ENCODE measurements at regions not wholly inside any gene's neighbourhood (a gene's known extent, or its start where the extent isn't known, plus 50 kb on each side); places are given as distances from the start of the nearest gene placed in this dataset.

DNA sequence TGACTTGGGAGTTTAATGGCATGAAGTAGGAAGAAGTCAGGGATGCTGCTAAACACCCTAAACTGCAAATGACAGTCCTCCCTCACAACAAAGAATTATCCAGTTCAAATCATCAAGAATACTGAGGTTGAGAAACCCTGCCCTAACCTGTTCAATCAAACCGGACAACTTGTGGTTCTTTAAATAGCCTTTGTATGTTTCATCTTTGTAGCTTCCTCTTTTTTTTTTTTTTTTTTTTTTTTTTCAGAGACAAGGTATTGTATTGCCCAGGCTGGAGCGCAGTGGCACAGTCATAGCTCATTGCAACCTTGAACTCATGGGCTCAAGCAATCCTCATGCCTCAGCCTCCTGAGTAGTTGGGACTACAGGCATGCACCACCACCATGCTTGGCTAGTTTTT is 52.5 kb upstream of the TTC29 start:
- peaks cover 6% of the 10 kb centered on the region for H3K9me3 Mint-ChIP-seq
- ATAC-seq (replicated peaks; ENCODE audit: extremely low read depth, poor library complexity, severe bottlenecking): no peak
- no peak for DNase-seq (ENCODE audit: low spot score in 2 of 2)
- H3K36me3 Mint-ChIP-seq (ENCODE audit: insufficient read depth): no peaks in the 10 kb centered on the region
- no peak overlapping the region for H3K4me3 Mint-ChIP-seq
- H3K4me1 Mint-ChIP-seq: no peaks in the 10 kb centered on the region
- H3K27me3 Mint-ChIP-seq: peaks cover 42% of the 10 kb centered on the region
- H3K27ac Mint-ChIP-seq (ENCODE audit: low read depth): no peak overlapping the region

DNA sequence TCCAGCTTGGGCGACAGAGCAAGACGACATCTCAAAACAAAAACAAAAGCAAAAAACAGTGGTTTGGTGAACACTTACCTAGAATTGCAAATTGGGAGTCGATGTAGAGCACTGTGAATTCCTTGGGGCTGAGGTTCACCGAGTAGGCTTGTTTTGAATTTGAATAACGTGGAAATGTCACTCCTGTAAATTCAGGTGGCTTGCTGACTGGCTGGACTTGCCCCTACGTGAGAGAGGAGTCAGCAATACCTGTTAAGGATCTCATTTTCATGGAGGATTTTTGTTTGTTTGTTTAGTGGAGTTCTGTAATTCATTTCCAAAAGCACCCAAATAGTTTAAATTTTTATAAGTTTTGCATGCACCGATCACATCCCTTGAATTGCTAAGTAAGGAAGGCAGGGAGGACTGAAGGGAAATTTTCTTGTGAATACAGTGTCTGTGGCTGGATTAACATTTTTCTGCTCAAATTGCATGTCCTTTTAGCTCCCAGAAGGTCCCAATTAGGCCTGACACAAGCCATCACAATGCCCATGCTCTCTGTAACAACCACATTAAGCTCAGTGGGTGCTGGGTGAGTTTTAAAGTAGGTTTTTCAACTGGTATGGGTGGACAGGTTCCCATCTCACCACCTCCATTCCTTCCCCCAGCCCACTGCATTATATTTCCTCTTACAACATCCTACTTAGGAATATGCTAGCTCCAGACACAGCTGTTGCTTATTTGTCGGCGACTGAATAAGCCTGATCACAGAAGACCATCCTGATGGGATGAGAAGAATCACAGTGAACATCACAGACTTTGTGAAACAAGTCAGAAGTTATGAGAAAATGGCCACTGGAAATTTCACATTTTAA is 58.5 kb upstream of the TTC29 start:
- no peak for ATAC-seq (replicated peaks; ENCODE audit: extremely low read depth, poor library complexity, severe bottlenecking)
- Mint-ChIP-seq H3K4me3 (no peak overlapping the region), H3K27ac (ENCODE audit: low read depth) (no peak overlapping the region), H3K36me3 (ENCODE audit: insufficient read depth) (no peaks in the 10 kb centered on the region), H3K4me1 (no peaks in the 10 kb centered on the region), H3K9me3 (no peaks in the 10 kb centered on the region), H3K27me3 (peaks cover 23% of the 10 kb centered on the region)
- DNase-seq (ENCODE audit: low spot score in 2 of 2): no peak

DNA sequence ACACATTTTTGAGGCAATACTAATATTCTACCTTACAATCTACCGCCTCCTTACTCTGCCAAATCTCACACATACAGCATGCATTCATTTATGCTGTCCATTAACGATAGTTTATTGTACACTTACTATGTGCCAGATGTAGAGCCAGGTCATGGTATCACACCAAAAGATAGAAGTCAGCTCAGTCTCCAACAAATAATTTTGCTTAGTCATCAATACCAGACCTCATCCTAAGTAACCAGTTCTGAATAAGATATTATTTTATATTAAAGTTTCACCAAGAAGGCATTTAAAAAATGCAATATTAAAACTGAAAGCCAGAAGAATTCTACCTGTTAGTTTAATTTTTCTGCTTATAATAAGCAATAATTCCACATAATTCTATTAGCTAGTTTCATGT is 60.6 kb upstream of the TTC29 start:
- DNase-seq (ENCODE audit: low spot score in 2 of 2): no peak
- Mint-ChIP-seq H3K27ac (ENCODE audit: low read depth) (no peak overlapping the region), H3K4me1 (no peaks in the 10 kb centered on the region), H3K9me3 (no peaks in the 10 kb centered on the region), H3K4me3 (no peak overlapping the region), H3K36me3 (ENCODE audit: insufficient read depth) (no peaks in the 10 kb centered on the region), H3K27me3 (peaks cover 17% of the 10 kb centered on the region)
- no peak for ATAC-seq (replicated peaks; ENCODE audit: extremely low read depth, poor library complexity, severe bottlenecking)

DNA sequence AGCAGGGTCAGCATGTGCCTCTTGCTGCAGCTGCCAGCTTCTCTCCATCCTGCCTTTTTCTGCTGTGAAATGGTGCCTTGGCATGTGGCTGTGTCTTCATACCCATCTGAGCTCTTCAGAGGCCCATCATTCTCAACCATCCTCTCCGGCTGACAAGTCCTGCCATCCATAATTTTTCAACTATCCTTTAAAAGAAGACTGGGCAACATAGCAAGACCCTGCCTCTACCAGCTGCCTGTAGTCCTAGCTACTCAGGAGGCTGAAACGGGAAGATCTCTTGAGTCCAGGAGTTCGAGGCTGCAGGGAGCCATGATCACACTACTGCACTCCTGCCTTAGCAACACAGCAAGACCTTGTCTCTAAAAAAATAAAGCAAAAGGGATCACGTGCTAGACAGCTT is 64.2 kb upstream of the TTC29 start:
- ATAC-seq (replicated peaks; ENCODE audit: extremely low read depth, poor library complexity, severe bottlenecking) (no peak), DNase-seq (ENCODE audit: low spot score in 2 of 2) (no peak)
- no peaks in the 10 kb centered on the region for H3K36me3 Mint-ChIP-seq (ENCODE audit: insufficient read depth)
- no peak overlapping the region for H3K4me3 Mint-ChIP-seq
- H3K9me3 Mint-ChIP-seq: no peaks in the 10 kb centered on the region
- peaks cover 13% of the 10 kb centered on the region for H3K27me3 Mint-ChIP-seq
- no peak overlapping the region for H3K27ac Mint-ChIP-seq (ENCODE audit: low read depth)
- H3K4me1 Mint-ChIP-seq: no peaks in the 10 kb centered on the region

DNA sequence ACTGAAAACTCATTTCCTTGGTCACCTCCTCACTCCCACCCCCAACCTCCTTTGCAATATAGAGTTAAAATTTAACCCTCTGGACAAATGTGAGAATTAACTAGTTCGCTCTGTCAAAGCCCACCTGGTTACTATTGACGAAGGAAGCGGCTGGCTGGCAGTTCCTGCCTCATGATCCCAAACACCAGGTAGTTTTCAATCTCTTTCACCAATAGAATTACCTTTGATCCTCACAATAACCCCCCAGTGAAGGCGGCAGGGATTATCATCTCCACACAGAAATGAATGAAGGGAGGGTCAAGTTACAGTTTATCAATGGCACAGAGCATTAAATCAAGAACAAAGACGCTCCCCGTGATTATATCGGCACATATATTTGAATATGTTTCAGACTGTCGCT is 65.7 kb upstream of the TTC29 start:
- Mint-ChIP-seq H3K4me3 (no peak overlapping the region), H3K9me3 (no peaks in the 10 kb centered on the region), H3K27me3 (peaks cover 22% of the 10 kb centered on the region), H3K36me3 (ENCODE audit: insufficient read depth) (no peaks in the 10 kb centered on the region), H3K4me1 (no peaks in the 10 kb centered on the region), H3K27ac (ENCODE audit: low read depth) (no peak overlapping the region)
- ATAC-seq (replicated peaks; ENCODE audit: extremely low read depth, poor library complexity, severe bottlenecking) (no peak), DNase-seq (ENCODE audit: low spot score in 2 of 2) (no peak)

DNA sequence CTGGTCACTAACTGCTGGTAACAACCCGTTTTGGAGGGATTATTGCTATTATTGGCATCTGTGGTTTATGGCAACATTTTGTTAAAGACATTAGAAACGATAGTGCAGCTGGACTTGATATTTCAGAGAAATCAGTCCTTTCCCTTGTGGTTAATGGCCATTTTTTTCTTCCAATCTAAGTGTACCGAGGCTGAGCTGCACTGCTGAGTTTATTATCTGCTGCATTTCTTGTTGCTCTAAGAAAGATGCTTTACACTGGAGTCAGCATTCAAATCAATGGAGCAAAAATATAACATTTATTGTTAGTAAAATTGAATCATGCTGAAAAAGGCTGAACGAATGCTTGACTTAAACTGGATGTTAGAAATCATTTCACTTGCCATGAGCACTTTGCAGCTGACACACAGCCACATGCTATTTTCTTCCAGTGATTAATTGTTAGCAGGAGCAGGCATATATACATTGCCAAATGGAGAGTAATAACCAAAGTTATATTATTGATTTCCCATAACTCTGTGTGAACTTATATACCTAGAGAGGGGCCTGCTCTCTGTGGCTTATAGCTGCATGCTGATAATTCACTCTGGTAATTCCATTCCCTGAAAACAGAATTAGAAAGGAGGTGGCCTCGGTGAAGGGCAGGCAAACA is 66.5 kb upstream of the TTC29 start:
- Mint-ChIP-seq H3K27me3 (peaks cover 29% of the 10 kb centered on the region), H3K36me3 (ENCODE audit: insufficient read depth) (no peaks in the 10 kb centered on the region), H3K9me3 (no peaks in the 10 kb centered on the region), H3K4me3 (no peak overlapping the region), H3K4me1 (no peaks in the 10 kb centered on the region), H3K27ac (ENCODE audit: low read depth) (no peak overlapping the region)
- ATAC-seq (replicated peaks; ENCODE audit: extremely low read depth, poor library complexity, severe bottlenecking) (no peak), DNase-seq (ENCODE audit: low spot score in 2 of 2) (no peak)

DNA sequence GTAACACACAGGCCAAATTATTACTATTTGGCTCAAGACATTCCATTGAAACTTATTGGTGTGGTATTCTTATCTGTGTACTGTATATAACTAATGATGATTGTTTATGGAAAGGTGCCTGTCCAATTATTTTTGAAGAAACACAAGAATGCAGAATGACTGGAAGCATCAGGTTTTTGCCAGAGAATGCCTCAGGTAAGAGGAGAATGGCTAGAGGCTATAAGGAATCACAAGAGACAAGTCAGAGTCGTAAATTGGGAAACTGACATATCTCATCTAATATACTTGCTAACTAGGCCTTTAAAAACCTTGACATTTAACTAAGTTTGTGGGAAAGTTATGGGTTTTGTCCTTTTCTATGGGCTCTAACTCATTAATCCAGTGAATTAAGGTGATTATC is 69.3 kb upstream of the TTC29 start:
- H3K4me3 Mint-ChIP-seq: no peak overlapping the region
- H3K27me3 Mint-ChIP-seq: peaks cover 26% of the 10 kb centered on the region
- no peaks in the 10 kb centered on the region for H3K9me3 Mint-ChIP-seq
- no peak for ATAC-seq (replicated peaks; ENCODE audit: extremely low read depth, poor library complexity, severe bottlenecking)
- DNase-seq (ENCODE audit: low spot score in 2 of 2): no peak
- H3K27ac Mint-ChIP-seq (ENCODE audit: low read depth): no peak overlapping the region
- H3K36me3 Mint-ChIP-seq (ENCODE audit: insufficient read depth): no peaks in the 10 kb centered on the region
- H3K4me1 Mint-ChIP-seq: no peaks in the 10 kb centered on the region

DNA sequence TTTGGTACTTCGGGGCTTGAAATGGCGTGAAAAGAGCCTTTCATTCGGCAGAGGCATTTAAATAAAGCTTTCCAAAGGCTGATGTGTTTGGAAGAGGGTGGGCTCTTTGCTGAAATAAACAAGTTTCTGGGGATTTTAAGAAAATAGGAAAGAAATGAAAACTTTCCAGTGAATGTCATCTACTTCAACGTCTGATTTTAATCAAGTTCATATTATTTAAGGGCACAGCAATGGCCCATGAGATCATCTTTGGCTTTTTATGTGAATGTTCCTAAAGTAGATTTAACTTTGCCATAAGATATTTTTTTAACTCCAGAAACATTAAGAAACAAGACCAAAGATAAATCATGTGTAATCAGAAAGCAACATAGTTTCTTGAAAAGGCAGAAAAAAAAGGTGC is 69.8 kb upstream of the TTC29 start:
- peaks cover 26% of the 10 kb centered on the region for H3K27me3 Mint-ChIP-seq
- no peak for ATAC-seq (replicated peaks; ENCODE audit: extremely low read depth, poor library complexity, severe bottlenecking)
- H3K4me3 Mint-ChIP-seq: no peak overlapping the region
- H3K36me3 Mint-ChIP-seq (ENCODE audit: insufficient read depth): no peaks in the 10 kb centered on the region
- H3K4me1 Mint-ChIP-seq: no peaks in the 10 kb centered on the region
- no peaks in the 10 kb centered on the region for H3K9me3 Mint-ChIP-seq
- no peak overlapping the region for H3K27ac Mint-ChIP-seq (ENCODE audit: low read depth)
- no peak for DNase-seq (ENCODE audit: low spot score in 2 of 2)

DNA sequence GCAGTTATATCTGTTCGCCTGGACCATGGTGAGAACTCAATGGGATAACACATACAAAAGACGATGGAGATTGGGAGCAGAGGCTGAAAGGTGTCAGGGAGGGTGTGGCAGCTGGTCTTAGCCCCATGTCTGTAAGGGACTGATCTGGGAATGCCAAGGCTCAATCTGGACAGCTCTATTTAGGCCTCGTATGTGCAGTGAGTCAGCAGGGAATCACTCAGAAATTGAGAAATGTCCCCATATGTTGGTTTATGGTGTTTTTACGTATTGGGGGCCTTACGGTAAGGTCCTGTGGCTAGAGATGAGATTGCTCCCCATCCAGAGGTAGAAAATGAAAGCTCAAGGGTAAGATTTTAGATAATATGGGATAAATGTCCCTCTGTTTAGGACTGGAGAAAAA is 71.4 kb upstream of the TTC29 start:
- no peak for DNase-seq (ENCODE audit: low spot score in 2 of 2)

DNA sequence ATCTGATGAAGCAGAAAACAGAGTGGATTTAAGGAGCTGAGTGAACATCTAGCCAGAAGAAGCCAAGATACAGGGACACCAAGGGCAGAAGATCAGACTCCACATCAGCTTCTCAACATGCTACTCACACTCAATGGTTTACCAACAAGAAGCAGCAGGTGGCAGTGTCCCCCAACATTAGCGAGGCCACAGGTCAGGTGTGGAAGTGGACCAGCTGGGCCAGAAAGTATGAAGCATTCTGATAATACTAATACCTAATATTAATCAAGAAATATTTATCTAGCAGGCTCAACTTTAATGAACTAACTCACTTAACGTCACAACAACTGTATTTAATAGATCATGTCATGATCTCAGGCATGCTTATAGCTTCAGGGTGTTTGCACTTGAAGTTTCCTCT is 73.4 kb upstream of the TTC29 start:
- Mint-ChIP-seq H3K4me3 (no peak overlapping the region), H3K27ac (ENCODE audit: low read depth) (no peak overlapping the region), H3K9me3 (no peaks in the 10 kb centered on the region), H3K4me1 (no peaks in the 10 kb centered on the region), H3K36me3 (ENCODE audit: insufficient read depth) (no peaks in the 10 kb centered on the region), H3K27me3 (peaks cover 26% of the 10 kb centered on the region)
- peak; percentile 19 to 21 for DNase-seq (ENCODE audit: low spot score in 2 of 2)
- ATAC-seq (replicated peaks; ENCODE audit: extremely low read depth, poor library complexity, severe bottlenecking): no peak

More for the DNA sequence above, 71.4 kb upstream of the TTC29 start:
- ATAC-seq (replicated peaks; ENCODE audit: extremely low read depth, poor library complexity, severe bottlenecking): no peak
- Mint-ChIP-seq H3K4me1 (no peaks in the 10 kb centered on the region), H3K36me3 (ENCODE audit: insufficient read depth) (no peaks in the 10 kb centered on the region), H3K27me3 (peaks cover 26% of the 10 kb centered on the region), H3K9me3 (no peaks in the 10 kb centered on the region), H3K4me3 (no peak overlapping the region), H3K27ac (ENCODE audit: low read depth) (no peak overlapping the region)

DNA sequence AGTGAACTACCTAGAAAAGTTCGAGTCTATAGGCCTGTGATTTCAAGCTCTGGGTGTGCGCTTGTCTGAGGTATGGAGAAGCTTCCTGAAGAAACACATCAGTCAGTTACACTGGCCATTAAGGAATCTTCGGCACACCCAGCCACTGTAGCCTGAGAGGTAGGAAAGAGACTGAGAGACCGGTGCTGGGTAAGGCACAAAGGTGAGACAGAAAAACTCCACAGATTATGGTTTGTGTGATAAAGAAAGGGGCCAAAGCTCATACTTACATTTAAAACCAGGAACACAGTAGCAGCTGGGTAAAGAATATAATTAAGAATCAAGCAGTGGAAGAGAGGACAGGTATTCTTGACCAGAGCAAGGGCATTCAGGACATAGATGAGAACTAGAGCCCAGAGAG is 74.8 kb upstream of the TTC29 start:
- Mint-ChIP-seq H3K27ac (ENCODE audit: low read depth) (no peak overlapping the region), H3K4me1 (no peaks in the 10 kb centered on the region), H3K36me3 (ENCODE audit: insufficient read depth) (no peaks in the 10 kb centered on the region), H3K4me3 (no peak overlapping the region), H3K27me3 (peaks cover 18% of the 10 kb centered on the region), H3K9me3 (no peaks in the 10 kb centered on the region)
- DNase-seq (ENCODE audit: low spot score in 2 of 2) (no peak), ATAC-seq (replicated peaks; ENCODE audit: extremely low read depth, poor library complexity, severe bottlenecking) (no peak)

DNA sequence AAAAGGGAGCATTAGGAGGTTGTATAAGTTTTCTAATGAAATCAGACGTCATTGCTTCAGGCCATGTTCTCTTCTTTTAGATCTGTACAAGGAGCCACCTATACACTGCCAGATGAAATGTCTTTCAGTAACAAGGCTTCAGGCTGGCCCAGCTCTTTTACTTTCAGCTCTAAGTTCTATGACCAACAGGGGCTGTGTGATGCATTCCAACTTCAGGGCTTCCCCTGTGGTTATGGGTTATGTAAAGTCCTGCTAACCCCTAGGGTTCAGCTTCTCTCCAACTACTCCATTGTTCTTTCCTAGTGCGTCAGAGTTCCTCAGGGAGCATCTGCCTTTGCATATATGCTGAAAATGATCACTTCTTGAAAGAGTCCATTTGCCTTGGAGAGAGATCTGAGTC is 79.4 kb upstream of the TTC29 start:
- DNase-seq (ENCODE audit: low spot score in 2 of 2) (no peak), ATAC-seq (replicated peaks; ENCODE audit: extremely low read depth, poor library complexity, severe bottlenecking) (no peak)
- Mint-ChIP-seq H3K4me3 (no peak overlapping the region), H3K27me3 (no peaks in the 10 kb centered on the region), H3K9me3 (no peaks in the 10 kb centered on the region), H3K36me3 (ENCODE audit: insufficient read depth) (no peaks in the 10 kb centered on the region), H3K4me1 (no peaks in the 10 kb centered on the region), H3K27ac (ENCODE audit: low read depth) (no peak overlapping the region)

DNA sequence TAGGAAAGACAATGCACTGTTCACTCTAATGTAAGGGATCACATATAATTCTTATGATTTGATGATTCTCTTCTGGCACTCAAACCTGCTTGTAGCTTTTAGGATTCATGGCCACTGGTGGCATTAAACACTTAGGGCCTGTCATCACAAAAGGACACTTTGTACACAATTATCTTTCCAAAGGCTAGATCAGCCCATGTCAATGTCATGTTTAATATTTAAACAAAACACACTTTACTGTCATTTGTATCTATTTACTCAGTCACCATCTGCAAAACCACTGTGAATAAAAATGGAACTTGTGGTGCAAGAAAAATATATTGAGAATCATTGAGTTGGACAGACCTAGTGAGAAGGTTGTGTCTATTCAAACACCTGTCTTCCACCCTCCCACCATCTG is 83.6 kb upstream of the TTC29 start:
- no peak overlapping the region for H3K4me3 Mint-ChIP-seq
- H3K27me3 Mint-ChIP-seq: peaks cover 10% of the 10 kb centered on the region
- no peaks in the 10 kb centered on the region for H3K36me3 Mint-ChIP-seq (ENCODE audit: insufficient read depth)
- H3K27ac Mint-ChIP-seq (ENCODE audit: low read depth): no peak overlapping the region
- ATAC-seq (replicated peaks; ENCODE audit: extremely low read depth, poor library complexity, severe bottlenecking) (no peak), DNase-seq (ENCODE audit: low spot score in 2 of 2) (no peak)
- no peaks in the 10 kb centered on the region for H3K9me3 Mint-ChIP-seq
- H3K4me1 Mint-ChIP-seq: no peaks in the 10 kb centered on the region
